Heart left ventricle (tissue), 13 donors: ENCODE measurements at regions not wholly inside any gene's neighbourhood (a gene's known extent, or its start where the extent isn't known, plus 50 kb on each side); places are given as distances from the start of the nearest gene placed in this dataset.

ENCODE experiments used
- CTCF ChIP-seq, 12 donors: fragments of 200-600 bp; sonication (generic) in 4 of 12; IDR thresholded peaks; one replicate each; pipeline versions ENCODE4 v1.5.0 to v1.8.0; 2018 to 2022; ENCODE audit warnings: antibody characterized with exemption in 12 of 12, mild to moderate bottlenecking in 5 of 12
- POLR2A ChIP-seq, 2 donors: fragments of 450-650 bp; IDR thresholded peaks; one replicate each; pipeline ENCODE4 v1.6.1; 2017; ENCODE audit warnings: antibody characterized with exemption in 2 of 2, mild to moderate bottlenecking in 2 of 2, moderate library complexity in 2 of 2
- donor health status: ischemic (EF 13 %, LVEDD 7.1; RV severe dilation, severe dysfunction).
- donor health status: DM: no; HTN: yes; CAD: no.
- donor health status: DM: no; HTN: no; CAD: no.
- donor health status: ischemic (EF 25% LVEDD 6.9; RV normal size, moderate dysfunction).
- donor health status: ischemic (EF 25% LVEDD 5.7; RV mildly dilated, moderate dysfunction).
- donor health status: ischemic (EF 35%, LVEDD 5.7; RV mildly dilated, moderate dysfunction).
- donor health status: nonischemic (EF 11% LVEDD 7.7; RV severe dilation, severe dysfunction).
- donor health status: DM: yes; HTN: yes; CAD: no.
- donor health status: PGD.
- donor health status: ischemic (EF 29% LVEDD 5.4; RV normal size, mild dysfunction).
- donor health status: nonischemic (EF 23%, LVEDD 6.1; RV moderate dilation, normal function).

- TF ChIP-seq POLR2A (IDR thresholded peaks at IDR 0.05) (no peak), CTCF (IDR thresholded peaks at IDR 0.05) (no peak)
Measured at GRCh38 chr1:177669161-177669560, 300.7 kb downstream of the SEC16B start.
